Activated CD4-positive, alpha-beta T cell treated with anti-CD3 and anti-CD28 coated beads for 36 hours (primary cell): ENCODE measurements at regions not wholly inside any gene's neighbourhood (a gene's known extent, or its start where the extent isn't known, plus 50 kb on each side); places are given as distances from the start of the nearest gene placed in this dataset.
"Not testable (repeated sequence)": the region's sequence is repeated elsewhere in the genome, so short reads cannot be mapped to it uniquely, and the experiment has no call there.

ENCODE experiments used
- ATAC-seq: fragments of 200-7000 bp; cut with Tn5 transposase; one replicate; pipeline ENCODE4 v1.10.0; 2021; ENCODE audit warnings: mild to moderate bottlenecking, moderate library complexity
- CTCF ChIA-PET: fragments of 350-600 bp; sonication (Branson Sonifier 250); formaldehyde crosslinking; loops from one replicate; lab custom pipeline; 2021; ENCODE audit warnings: antibody characterized with exemption; lab: Charles Lee
- POLR2A ChIA-PET: fragments of 350-600 bp; sonication (Branson Sonifier 250); formaldehyde crosslinking; loops from one replicate; lab custom pipeline; 2021; ENCODE audit warnings: antibody characterized with exemption, inconsistent platforms; lab: Charles Lee
- DNase-seq: peaks from one replicate; pipeline ENCODE4 v3.0.0-alpha.2; 2020
- H3K27ac Mint-ChIP-seq: one replicate; pipeline ENCODE4 v1.8.0; 2021; ENCODE audit warnings: mixed read lengths
- H3K27me3 Mint-ChIP-seq: one replicate; pipeline ENCODE4 v1.8.0; 2021; ENCODE audit warnings: mixed read lengths
- H3K36me3 Mint-ChIP-seq: one replicate; pipeline ENCODE4 v1.8.0; 2021; ENCODE audit warnings: low read depth, mixed read lengths
- H3K4me1 Mint-ChIP-seq: one replicate; pipeline ENCODE4 v1.8.0; 2021; ENCODE audit warnings: mixed read lengths
- H3K4me3 Mint-ChIP-seq: one replicate; pipeline ENCODE4 v1.8.0; 2021; ENCODE audit warnings: mild to moderate bottlenecking, moderate library complexity, mixed read lengths
- H3K9me3 Mint-ChIP-seq: one replicate; pipeline ENCODE4 v1.8.0; 2021; ENCODE audit warnings: low read depth, mixed read lengths
- intact Hi-C, 2 experiments: fragments of 100-400 bp; cut with DNase I in 1 of 2; cut with micrococcal nuclease in 1 of 2; formaldehyde crosslinking; loops; one replicate each; pipeline versions ENCODE4 v1.14.2 to v1.15.1; 2022 to 2024; cut with DNase I, micrococcal nuclease

- POLR2A ChIA-PET, result interaction anchor here (0.6 to 1.3 kb wide), 5 partner anchors 9 to 469 kb away, joined by 3 to 7 read pairs (median 4); no protein-coding TSS in a partner anchor
- Mint-ChIP-seq H3K36me3 (no peaks in the 10 kb centered on the region), H3K27me3 (peaks cover 18% of the 10 kb centered on the region), H3K9me3 (peaks cover 9% of the 10 kb centered on the region), H3K4me3 (no peak overlapping the region), H3K27ac (no peak overlapping the region), H3K4me1 (peaks cover 22% of the 10 kb centered on the region)
- intact Hi-C loops, result loop anchor here (5.0 to 10.0 kb wide), 2 partner anchors 445 to 448 kb away; partner anchors contain the start of gene ID2 (in 1 of the 2)
- DNase-seq, result peak; percentile 72
- peak; percentile 91 for ATAC-seq
- CTCF ChIA-PET, result interaction anchor here (0.5 to 1.0 kb wide), 4 partner anchors 31 to 635 kb away, joined by 3 to 6 read pairs (median 3); no protein-coding TSS in a partner anchor
These were observed 442.2 kb upstream of the ID2 start for GRCh38 chr2:8239531-8240088.

GRCh38 chr2:8241317-8241716 is 440.5 kb upstream of the ID2 start:
- ATAC-seq (no peak), DNase-seq (no peak)
- peaks cover 11% of the 10 kb centered on the region for H3K27me3 Mint-ChIP-seq
- peaks cover 1% of the 10 kb centered on the region for H3K36me3 Mint-ChIP-seq
- CTCF ChIA-PET, result interaction anchor here (0.9 to 1.0 kb wide), 2 partner anchors 10 to 302 kb away, joined by 3 read pairs; no protein-coding TSS in a partner anchor
- H3K4me1 Mint-ChIP-seq, result peaks cover 20% of the 10 kb centered on the region
- intact Hi-C loops, result no loop called here
- POLR2A ChIA-PET, result no interaction called here
- H3K9me3 Mint-ChIP-seq, result peaks cover 22% of the 10 kb centered on the region
- peak overlapping the region; percentile 15 for H3K27ac Mint-ChIP-seq
- H3K4me3 Mint-ChIP-seq, result no peak overlapping the region

DNA sequence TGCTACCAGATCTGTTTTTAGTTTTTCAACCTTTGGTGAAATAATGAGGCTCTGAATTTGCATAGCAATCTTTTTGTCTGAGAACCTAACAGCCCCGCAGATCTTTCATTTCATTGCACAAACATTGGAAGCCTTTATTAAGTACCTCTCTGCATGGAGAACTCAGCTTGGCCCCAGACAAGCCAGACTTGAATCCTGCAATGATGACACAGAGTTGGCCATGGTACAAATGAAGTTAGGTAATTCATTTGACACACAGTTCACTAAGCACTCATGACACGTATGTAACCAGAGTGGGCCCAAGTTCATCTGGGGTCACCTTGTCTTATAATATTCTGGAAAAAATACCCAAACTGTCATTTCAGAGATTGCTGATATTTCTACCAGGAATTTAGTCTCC is 439.1 kb upstream of the ID2 start:
- intact Hi-C loops, result no loop called here
- H3K27ac Mint-ChIP-seq, result no peak overlapping the region
- peaks cover 4% of the 10 kb centered on the region for H3K27me3 Mint-ChIP-seq
- H3K36me3 Mint-ChIP-seq, result peaks cover 7% of the 10 kb centered on the region
- no peak for ATAC-seq
- H3K4me1 Mint-ChIP-seq, result peaks cover 20% of the 10 kb centered on the region
- H3K4me3 Mint-ChIP-seq, result no peak overlapping the region
- no peak for DNase-seq
- CTCF ChIA-PET, result interaction anchor here (0.7 kb wide), 1 partner anchor 434 kb away, joined by 3 read pairs; no protein-coding TSS in a partner anchor
- H3K9me3 Mint-ChIP-seq, result peaks cover 31% of the 10 kb centered on the region
- POLR2A ChIA-PET, result no interaction called here

DNA sequence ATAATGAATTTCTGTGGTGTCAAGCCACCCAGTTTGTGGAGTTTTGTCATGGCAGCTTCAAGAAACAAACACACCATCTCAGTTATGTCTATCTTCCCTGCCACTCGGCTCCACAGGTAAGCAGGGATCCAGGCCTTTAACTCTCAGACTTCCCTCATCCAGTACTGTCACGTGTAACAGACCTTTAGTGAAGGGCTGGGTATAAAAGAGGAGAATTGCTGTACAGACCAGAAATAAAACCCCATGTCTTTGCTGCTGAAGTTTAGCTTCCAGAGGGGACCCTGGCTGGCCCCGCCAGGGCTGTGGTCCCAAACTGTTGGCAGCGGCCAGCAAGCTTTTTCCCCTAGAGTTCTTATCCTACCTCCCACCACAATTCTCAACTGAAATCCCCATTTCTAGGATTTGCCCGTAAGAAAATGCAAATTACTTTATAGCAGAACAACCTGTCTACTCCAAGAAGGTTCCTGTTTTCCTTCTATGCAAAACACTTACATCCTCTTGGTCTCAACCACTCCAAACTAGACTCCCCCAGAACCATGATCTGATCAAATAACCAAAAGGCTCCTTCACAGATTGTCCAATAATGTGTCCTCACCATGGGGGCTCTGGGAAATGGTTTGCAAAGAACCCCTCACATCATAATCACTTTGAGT is 438.0 kb upstream of the ID2 start:
- H3K27me3 Mint-ChIP-seq, result peaks cover under 1% of the 10 kb centered on the region
- H3K27ac Mint-ChIP-seq, result no peak overlapping the region
- no peak overlapping the region for H3K4me3 Mint-ChIP-seq
- POLR2A ChIA-PET, result no interaction called here
- ATAC-seq, result no peak
- no peak for DNase-seq
- intact Hi-C loops, result no loop called here
- peaks cover 31% of the 10 kb centered on the region for H3K9me3 Mint-ChIP-seq
- peaks cover 22% of the 10 kb centered on the region for H3K4me1 Mint-ChIP-seq
- peaks cover 7% of the 10 kb centered on the region for H3K36me3 Mint-ChIP-seq
- CTCF ChIA-PET, result no interaction called here

DNA sequence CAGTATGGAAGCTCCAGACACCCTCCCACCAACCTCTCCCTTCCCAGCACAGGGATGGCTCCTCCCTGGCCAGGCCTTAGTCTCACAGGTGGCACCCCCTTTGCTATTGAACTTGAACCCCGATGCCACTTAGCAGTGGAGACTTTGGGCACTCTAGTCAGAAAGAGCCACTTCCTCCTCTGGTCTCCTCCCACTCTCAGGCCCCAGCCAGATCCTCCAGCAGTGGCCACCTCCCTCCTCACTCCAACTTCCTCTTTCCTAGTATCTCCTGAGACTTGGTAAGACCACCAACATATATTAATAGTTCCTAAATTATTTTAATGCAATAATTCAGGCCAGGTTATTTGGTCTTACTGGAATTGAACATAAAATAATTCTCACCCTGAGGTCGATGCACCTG is 437.2 kb upstream of the ID2 start:
- Mint-ChIP-seq H3K4me1 (peaks cover 17% of the 10 kb centered on the region), H3K36me3 (peaks cover 7% of the 10 kb centered on the region), H3K9me3 (peaks cover 31% of the 10 kb centered on the region), H3K27ac (no peak overlapping the region), H3K27me3 (no peaks in the 10 kb centered on the region), H3K4me3 (no peak overlapping the region)
- CTCF ChIA-PET, result no interaction called here
- POLR2A ChIA-PET, result no interaction called here
- intact Hi-C loops, result no loop called here
- no peak for ATAC-seq
- no peak for DNase-seq

DNA sequence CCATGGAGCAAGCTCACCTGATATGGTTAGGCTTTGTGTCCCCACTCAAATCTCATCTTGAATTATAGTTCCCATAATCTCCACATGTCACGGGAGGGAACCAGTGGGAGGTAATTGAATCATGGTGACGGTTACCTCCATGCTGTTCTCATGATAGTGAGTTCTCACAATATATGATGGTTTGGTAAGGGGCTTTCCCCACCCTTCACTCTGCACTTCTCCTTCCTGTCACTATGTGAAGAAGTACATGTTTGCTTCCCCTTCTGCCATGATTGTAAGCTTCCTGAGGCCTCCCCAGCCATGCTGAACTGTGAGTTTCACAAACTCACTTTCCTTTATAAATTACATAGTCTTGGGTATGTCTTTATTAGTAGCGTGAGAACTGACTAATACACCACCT is 435.7 kb upstream of the ID2 start:
- DNase-seq, result no peak
- peaks cover 9% of the 10 kb centered on the region for H3K4me1 Mint-ChIP-seq
- no peak overlapping the region for H3K4me3 Mint-ChIP-seq
- CTCF ChIA-PET, result interaction anchor here (0.6 kb wide), 1 partner anchor 1749 kb away, joined by 3 read pairs; no protein-coding TSS in a partner anchor
- POLR2A ChIA-PET, result no interaction called here
- H3K27ac Mint-ChIP-seq, result no peak overlapping the region
- H3K9me3 Mint-ChIP-seq, result peaks cover 34% of the 10 kb centered on the region
- no peak for ATAC-seq
- intact Hi-C loops, result no loop called here
- H3K36me3 Mint-ChIP-seq, result peaks cover 7% of the 10 kb centered on the region
- peaks cover 4% of the 10 kb centered on the region for H3K27me3 Mint-ChIP-seq

DNA sequence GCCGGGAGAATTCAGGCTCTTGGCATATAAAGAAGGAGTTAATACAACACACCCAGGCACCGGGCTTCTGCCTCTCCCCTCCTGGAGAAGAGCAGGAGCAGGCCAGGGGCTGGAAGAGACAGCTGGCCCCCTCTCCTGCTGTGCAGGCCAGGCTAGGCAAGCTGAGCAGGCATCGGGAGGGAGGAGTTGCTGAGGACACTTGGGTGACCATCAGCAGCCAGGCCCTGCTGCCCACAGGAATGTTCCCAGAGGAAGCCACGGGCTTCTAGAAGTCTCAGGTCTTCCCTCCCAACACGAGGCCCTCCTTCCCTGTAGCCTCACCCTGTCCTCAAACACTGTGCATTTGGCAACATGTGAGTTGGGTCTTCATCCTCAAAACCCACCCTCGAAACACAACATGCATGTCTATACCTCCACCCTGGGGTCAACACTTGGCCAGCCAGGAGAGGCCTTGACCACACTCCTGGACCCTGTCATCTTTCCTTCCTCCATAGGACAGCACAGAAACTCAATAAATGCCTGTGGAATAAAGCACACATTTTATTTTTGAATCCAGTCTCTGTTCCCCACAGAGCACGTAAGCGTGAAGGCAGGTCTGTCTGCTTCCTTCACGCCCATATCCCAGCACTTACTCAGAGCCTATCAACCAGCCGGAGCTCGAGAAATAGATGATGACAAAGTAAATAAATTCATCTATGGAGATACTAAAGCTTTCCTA is 433.8 kb upstream of the ID2 start:
- peaks cover 7% of the 10 kb centered on the region for H3K36me3 Mint-ChIP-seq
- CTCF ChIA-PET, result interaction anchor here (0.7 to 1.0 kb wide), 3 partner anchors 11 to 429 kb away, joined by 3 to 4 read pairs (median 3); no protein-coding TSS in a partner anchor
- H3K4me3 Mint-ChIP-seq, result no peak overlapping the region
- no peak for ATAC-seq
- H3K27me3 Mint-ChIP-seq, result peaks cover 4% of the 10 kb centered on the region
- intact Hi-C loops, result no loop called here
- peaks cover 9% of the 10 kb centered on the region for H3K4me1 Mint-ChIP-seq
- no peak overlapping the region for H3K27ac Mint-ChIP-seq
- POLR2A ChIA-PET, result interaction anchor here (0.9 kb wide), 1 partner anchor 8 kb away, joined by 4 read pairs; no protein-coding TSS in a partner anchor
- peaks cover 34% of the 10 kb centered on the region for H3K9me3 Mint-ChIP-seq
- no peak for DNase-seq

- CTCF ChIA-PET, result interaction anchor here (0.6 to 1.0 kb wide), 4 partner anchors 12 to 429 kb away, joined by 3 to 4 read pairs (median 3); no protein-coding TSS in a partner anchor
These were observed 433.3 kb upstream of the ID2 start for GRCh38 chr2:8248623-8248957.

GRCh38 chr2:8249141-8249540 is 432.7 kb upstream of the ID2 start:
- CTCF ChIA-PET, result interaction anchor here (0.6 to 1.0 kb wide), 2 partner anchors 13 to 140 kb away, joined by 3 to 4 read pairs; no protein-coding TSS in a partner anchor

More at GRCh38 chr2:8248623-8248957, 433.3 kb upstream of the ID2 start:
- POLR2A ChIA-PET, result interaction anchor here (0.9 kb wide), 1 partner anchor 9 kb away, joined by 4 read pairs; no protein-coding TSS in a partner anchor
- no peak for ATAC-seq
- no peak overlapping the region for H3K4me3 Mint-ChIP-seq
- DNase-seq, result no peak
- peaks cover 10% of the 10 kb centered on the region for H3K4me1 Mint-ChIP-seq
- H3K9me3 Mint-ChIP-seq, result peaks cover 32% of the 10 kb centered on the region
- peaks cover 7% of the 10 kb centered on the region for H3K36me3 Mint-ChIP-seq
- H3K27ac Mint-ChIP-seq, result no peak overlapping the region
- intact Hi-C loops, result no loop called here
- H3K27me3 Mint-ChIP-seq, result peaks cover 4% of the 10 kb centered on the region

GRCh38 chr2:8249769-8250168 is 432.1 kb upstream of the ID2 start:
- ChIA-PET CTCF (no interaction called here), POLR2A (no interaction called here)
- intact Hi-C loops, result no loop called here
- DNase-seq (no peak), ATAC-seq (no peak)
- Mint-ChIP-seq H3K9me3 (peaks cover 24% of the 10 kb centered on the region), H3K4me3 (no peak overlapping the region), H3K27me3 (peaks cover 4% of the 10 kb centered on the region), H3K27ac (no peak overlapping the region), H3K36me3 (peaks cover 7% of the 10 kb centered on the region), H3K4me1 (peaks cover 20% of the 10 kb centered on the region)

More at GRCh38 chr2:8249141-8249540, 432.7 kb upstream of the ID2 start:
- peaks cover 4% of the 10 kb centered on the region for H3K27me3 Mint-ChIP-seq
- peaks cover 29% of the 10 kb centered on the region for H3K9me3 Mint-ChIP-seq
- no peak overlapping the region for H3K27ac Mint-ChIP-seq
- ATAC-seq (no peak), DNase-seq (no peak)
- H3K4me1 Mint-ChIP-seq, result peaks cover 15% of the 10 kb centered on the region
- peaks cover 7% of the 10 kb centered on the region for H3K36me3 Mint-ChIP-seq
- POLR2A ChIA-PET, result no interaction called here
- no peak overlapping the region for H3K4me3 Mint-ChIP-seq
- intact Hi-C loops, result no loop called here

GRCh38 chr2:8250290-8250689 is 431.6 kb upstream of the ID2 start:
- intact Hi-C loops, CTCF ChIA-PET, H3K4me3 Mint-ChIP-seq, H3K27ac Mint-ChIP-seq, H3K36me3 Mint-ChIP-seq, ATAC-seq, H3K27me3 Mint-ChIP-seq, DNase-seq, POLR2A ChIA-PET: not testable (repeated sequence)
- peaks cover 20% of the 10 kb centered on the region for H3K4me1 Mint-ChIP-seq
- peaks cover 21% of the 10 kb centered on the region for H3K9me3 Mint-ChIP-seq
